GM12878 (cell line): ENCODE measurements at regions not wholly inside any gene's neighbourhood (a gene's known extent, or its start where the extent isn't known, plus 50 kb on each side); places are given as distances from the start of the nearest gene placed in this dataset.

ENCODE experiments used
- ATAC-seq: fragments of 200-7000 bp; cut with Tn5 transposase; 3 replicates; pipeline ENCODE4 v1.9.1; 2020; ENCODE audit warnings: mild to moderate bottlenecking, moderate library complexity
- BruUV-seq: library from RNA; stranded (reverse); fragments of 400-500 nt; replicated peaks from 2 replicates; lab custom pipeline; 2021; lab: Mats Ljungman, UMichigan
- CTCF ChIA-PET: fragments of 300-600 bp; sonication (Branson Sonifier 250); formaldehyde crosslinking; extraction: SDS; loops from one replicate; lab custom pipeline; 2021; ENCODE audit warnings: inconsistent platforms; lab: Yijun Ruan, JAX
- POLR2A ChIA-PET: fragments of 350-600 bp; formaldehyde crosslinking; extraction: SDS; loops from one replicate; lab custom pipeline; 2021; ENCODE audit warnings: inconsistent platforms; lab: Charles Lee
- RAD21 ChIA-PET: fragments of 300-600 bp; sonication (Branson Sonifier 250); formaldehyde crosslinking; loops from one replicate; lab custom pipeline; 2023; ENCODE audit warnings: antibody characterized with exemption; ENCODE audit not compliant: unreplicated experiment; lab: Charles Lee
- SMC1A ChIA-PET: fragments of 300-600 bp; sonication (Branson Sonifier 250); formaldehyde crosslinking; loops from one replicate; lab custom pipeline; 2023; ENCODE audit not compliant: unreplicated experiment, uncharacterized antibody; lab: Charles Lee
- DNase-seq: peaks from one replicate; pipeline ENCODE4 v3.0.0-alpha.2; 2011; ENCODE audit warnings: low read depth, low spot score
- FAIRE-seq: peaks from 3 replicates; lab custom pipeline; 2011; peaks lifted over from hg19 to GRCh38; lab: Jason Lieb, UNC
- H2AFZ ChIP-seq: 2 replicates; pipeline ENCODE4 v1.6.0; 2011; ENCODE audit warnings: low read depth, low read length, control low read depth; ENCODE audit not compliant: control insufficient read depth
- H3K27ac ChIP-seq: 2 replicates; pipeline ENCODE4 v1.5.1; 2011; ENCODE audit warnings: control low read depth; ENCODE audit not compliant: control insufficient read depth, insufficient read depth
- H3K27me3 ChIP-seq, 2 experiments: replicated peaks in 1 of 2; 2 replicates each; pipeline versions ENCODE4 v1.6.0 to v1.6.1; 2011; ENCODE audit warnings: low read length in 1 of 2; ENCODE audit not compliant: control insufficient read depth in 2 of 2, insufficient read depth in 2 of 2
- H3K36me3 ChIP-seq, 2 experiments: 2 replicates each; pipeline ENCODE4 v1.5.1; 2011; ENCODE audit warnings: low read length in 1 of 2; ENCODE audit not compliant: control insufficient read depth in 2 of 2, insufficient read depth in 2 of 2
- H3K4me1 ChIP-seq: 2 replicates; pipeline ENCODE4 v1.6.1; 2011; ENCODE audit warnings: mild to moderate bottlenecking, low read length, moderate library complexity, mixed read lengths; ENCODE audit not compliant: control insufficient read depth, insufficient read depth
- H3K4me2 ChIP-seq: 2 replicates; pipeline ENCODE4 v1.6.0; 2011; ENCODE audit warnings: control low read depth; ENCODE audit not compliant: control insufficient read depth, insufficient read depth
- H3K4me3 ChIP-seq: fragments of 200-600 bp; sonication (generic); 2 replicates; pipeline ENCODE4 v1.5.1; 2016
- H3K79me2 ChIP-seq: 2 replicates; pipeline ENCODE4 v1.6.0; 2011; ENCODE audit warnings: low read length; ENCODE audit not compliant: control insufficient read depth, insufficient read depth
- H3K9ac ChIP-seq: 2 replicates; pipeline ENCODE4 v1.8.0; 2011; ENCODE audit warnings: low read length, control low read depth, mixed read lengths; ENCODE audit not compliant: control insufficient read depth, insufficient read depth
- H3K9me3 ChIP-seq: replicated peaks from 3 replicates; pipeline ENCODE4 v1.5.1; 2011; ENCODE audit warnings: mild to moderate bottlenecking, low read length; ENCODE audit not compliant: control insufficient read depth, insufficient read depth
- H4K20me1 ChIP-seq: 2 replicates; pipeline ENCODE4 v1.6.0; 2011; ENCODE audit not compliant: control insufficient read depth, insufficient read depth
- CREM ChIP-seq: IDR thresholded peaks from 2 replicates; pipeline ENCODE4 v1.6.1; 2014; ENCODE audit warnings: antibody characterized with exemption, low read depth
- HDGF ChIP-seq: fragments of 450-650 bp; IDR thresholded peaks from 2 replicates; pipeline ENCODE4 v1.6.1; 2016; ENCODE audit warnings: antibody characterized with exemption
- NFYA ChIP-seq: IDR thresholded peaks from 2 replicates; pipeline ENCODE4 v1.6.1; 2011; ENCODE audit warnings: low read depth, mild to moderate bottlenecking, low read length, improper control_type of control experiment, borderline replicate concordance
- POU2F2 ChIP-seq: IDR thresholded peaks from 3 replicates; pipeline ENCODE4 v1.6.1; 2011; ENCODE audit warnings: low read depth, mild to moderate bottlenecking, low read length, borderline replicate concordance
- RUNX3 ChIP-seq: IDR thresholded peaks from 2 replicates; pipeline ENCODE4 v1.6.1; 2012; ENCODE audit warnings: low read length, inconsistent platforms
- SIN3A ChIP-seq: IDR thresholded peaks from 2 replicates; pipeline ENCODE4 v1.6.1; 2012; ENCODE audit warnings: low read depth, low read length, improper control_type of control experiment
- STAT1 ChIP-seq: fragments of 450-650 bp; conservative IDR thresholded peaks from 2 replicates; pipeline ENCODE4 v1.6.1; 2014; ENCODE audit warnings: antibody characterized with exemption, mild to moderate bottlenecking
- STAT3 ChIP-seq: IDR thresholded peaks from 2 replicates; pipeline ENCODE4 v1.6.1; 2011; ENCODE audit warnings: low read depth, low read length, improper control_type of control experiment
- WGBS: methylation state at CpG from one replicate; pipeline ENCODE4 v1.1.6; 2016; ENCODE audit warnings: low lambda C conversion rate; ENCODE audit not compliant: insufficient replicate concordance, insufficient coverage; ENCODE audit errors: missing lambda C conversion rate; 5-methylcytosine and 5-hydroxymethylcytosine counted together
- in situ Hi-C: fragments of 300-500 bp; cut with MboI; formaldehyde crosslinking; loops from 9 replicates; pipeline ENCODE4 v1.14.3; 2018; ENCODE audit warnings: mixed read lengths
- intact Hi-C: fragments of 100-400 bp; cut with micrococcal nuclease; formaldehyde crosslinking; loops from one replicate; pipeline ENCODE4 v1.14.2; 2022; ENCODE audit not compliant: unreplicated experiment
- TF ChIP-seq, protein P1 (sequence below): IDR thresholded peaks from 2 replicates; pipeline ENCODE4 v1.6.1; 2012; ENCODE audit warnings: low read length, inconsistent platforms
- TF ChIP-seq, protein P2 (sequence below): fragments of 450-650 bp; IDR thresholded peaks from 2 replicates; pipeline ENCODE4 v1.6.1; 2018; ENCODE audit warnings: borderline replicate concordance, mild to moderate bottlenecking; ENCODE audit not compliant: partially characterized antibody

DNA sequence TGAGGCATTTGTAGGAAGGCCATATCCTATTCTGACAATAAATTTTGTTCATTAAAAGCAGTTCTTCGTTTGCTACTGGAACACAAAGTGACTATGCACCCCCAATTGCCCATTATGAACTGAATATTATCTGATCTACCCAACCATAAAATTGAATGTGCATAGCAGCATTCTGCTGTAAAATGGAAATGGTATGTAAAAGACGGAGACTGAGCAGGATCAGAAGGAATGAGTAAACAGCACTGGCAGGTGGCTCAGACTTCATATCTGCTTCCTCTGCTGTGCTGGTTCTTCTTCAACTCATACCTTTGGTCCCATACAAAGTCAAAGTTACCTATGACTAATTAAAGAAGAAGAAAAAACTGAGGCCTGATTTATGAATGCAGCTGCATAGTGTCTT lies 339.5 kb downstream of the PLA2G4A start (continued):
- TF ChIP-seq, protein P1, sequence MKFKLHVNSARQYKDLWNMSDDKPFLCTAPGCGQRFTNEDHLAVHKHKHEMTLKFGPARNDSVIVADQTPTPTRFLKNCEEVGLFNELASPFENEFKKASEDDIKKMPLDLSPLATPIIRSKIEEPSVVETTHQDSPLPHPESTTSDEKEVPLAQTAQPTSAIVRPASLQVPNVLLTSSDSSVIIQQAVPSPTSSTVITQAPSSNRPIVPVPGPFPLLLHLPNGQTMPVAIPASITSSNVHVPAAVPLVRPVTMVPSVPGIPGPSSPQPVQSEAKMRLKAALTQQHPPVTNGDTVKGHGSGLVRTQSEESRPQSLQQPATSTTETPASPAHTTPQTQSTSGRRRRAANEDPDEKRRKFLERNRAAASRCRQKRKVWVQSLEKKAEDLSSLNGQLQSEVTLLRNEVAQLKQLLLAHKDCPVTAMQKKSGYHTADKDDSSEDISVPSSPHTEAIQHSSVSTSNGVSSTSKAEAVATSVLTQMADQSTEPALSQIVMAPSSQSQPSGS = no peak

DNA sequence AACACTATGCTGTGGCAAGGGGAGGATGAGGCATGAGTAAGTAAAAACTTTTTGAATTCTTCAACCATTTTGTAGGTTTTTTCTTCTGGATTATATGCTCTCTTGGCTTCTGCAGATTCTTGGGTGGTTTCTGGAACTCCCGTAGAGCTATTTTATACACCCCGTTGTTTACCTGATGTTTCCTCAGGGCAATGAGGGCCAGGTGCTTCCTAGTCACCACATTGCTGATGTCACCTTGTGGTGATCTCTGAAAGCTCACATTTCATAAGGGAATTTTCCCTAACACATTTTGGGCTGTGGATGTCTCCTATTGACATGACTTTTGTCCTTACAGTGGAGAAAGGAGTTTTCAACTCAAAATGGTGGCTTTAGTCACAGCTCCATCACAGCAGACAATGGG lies 356.6 kb downstream of the PLA2G4A start:
- Histone ChIP-seq H3K9ac (no peak overlapping the region), H3K36me3 (no peaks in the 10 kb centered on the region), H3K27ac (no peak overlapping the region), H3K4me1 (no peaks in the 10 kb centered on the region), H3K27me3 (no peaks in the 10 kb centered on the region), H3K79me2 (no peaks in the 10 kb centered on the region), H3K4me3 (no peak overlapping the region), H4K20me1 (no peaks in the 10 kb centered on the region)
- ChIA-PET RAD21 (no interaction called here), SMC1A (no interaction called here)
- no peak for FAIRE-seq
- in situ Hi-C loops = no loop called here
- no peak for DNase-seq
- TF ChIP-seq STAT1 (no peak), SIN3A (no peak), HDGF (no peak), RUNX3 (peak; percentile 44; the same call in 1 of the 2 replicates), POU2F2 (no peak), CREM (no peak)
- TF ChIP-seq, all 136 proteins: peak for 1
- intact Hi-C loops = no loop called here
- POLR2A ChIA-PET = no interaction called here
- BruUV-seq = no TSS peak
- H3K4me2 ChIP-seq = no peak overlapping the region
- CTCF ChIA-PET = interaction anchor here (0.9 kb wide), 1 partner anchor 22 kb away, joined by 3 read pairs; no protein-coding TSS in a partner anchor
- ATAC-seq = no peak
- 67% methylated on average over 2 of the region's 2 CpGs for WGBS
- no peaks in the 10 kb centered on the region; the same call in 2 of the 3 replicates for H3K9me3 ChIP-seq
- no peak overlapping the region for H2AFZ ChIP-seq

DNA sequence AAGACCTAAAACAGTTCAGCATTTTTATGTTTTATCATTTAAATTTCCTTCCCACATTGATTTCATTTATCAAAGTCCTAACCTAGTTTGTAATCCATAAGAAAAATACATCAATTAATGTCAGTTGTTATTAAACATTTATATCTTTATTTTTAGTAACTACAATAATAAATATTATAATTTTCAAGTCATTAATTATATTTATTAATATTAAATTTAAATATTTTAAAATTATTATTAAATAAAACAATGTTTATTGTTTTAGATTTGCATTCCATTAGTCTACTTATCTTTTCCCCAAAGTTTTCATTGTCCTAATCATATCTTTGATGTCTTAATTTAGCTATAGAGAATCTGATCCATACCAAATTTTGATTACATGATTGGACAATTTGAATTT lies 368.9 kb downstream of the PLA2G4A start:
- FAIRE-seq (no peak), DNase-seq (no peak), ATAC-seq (no peak)
- ChIA-PET SMC1A (no interaction called here), POLR2A (no interaction called here), CTCF (no interaction called here), RAD21 (no interaction called here)
- TF ChIP-seq NFYA = no peak
- TF ChIP-seq STAT3 = no peak
- TF ChIP-seq, protein P2, sequence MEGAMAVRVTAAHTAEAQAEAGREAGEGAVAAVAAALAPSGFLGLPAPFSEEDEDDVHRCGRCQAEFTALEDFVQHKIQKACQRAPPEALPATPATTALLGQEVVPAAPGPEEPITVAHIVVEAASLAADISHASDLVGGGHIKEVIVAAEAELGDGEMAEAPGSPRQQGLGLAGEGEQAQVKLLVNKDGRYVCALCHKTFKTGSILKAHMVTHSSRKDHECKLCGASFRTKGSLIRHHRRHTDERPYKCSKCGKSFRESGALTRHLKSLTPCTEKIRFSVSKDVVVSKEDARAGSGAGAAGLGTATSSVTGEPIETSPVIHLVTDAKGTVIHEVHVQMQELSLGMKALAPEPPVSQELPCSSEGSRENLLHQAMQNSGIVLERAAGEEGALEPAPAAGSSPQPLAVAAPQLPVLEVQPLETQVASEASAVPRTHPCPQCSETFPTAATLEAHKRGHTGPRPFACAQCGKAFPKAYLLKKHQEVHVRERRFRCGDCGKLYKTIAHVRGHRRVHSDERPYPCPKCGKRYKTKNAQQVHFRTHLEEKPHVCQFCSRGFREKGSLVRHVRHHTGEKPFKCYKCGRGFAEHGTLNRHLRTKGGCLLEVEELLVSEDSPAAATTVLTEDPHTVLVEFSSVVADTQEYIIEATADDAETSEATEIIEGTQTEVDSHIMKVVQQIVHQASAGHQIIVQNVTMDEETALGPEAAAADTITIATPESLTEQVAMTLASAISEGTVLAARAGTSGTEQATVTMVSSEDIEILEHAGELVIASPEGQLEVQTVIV = no peak
- Histone ChIP-seq H3K79me2 (no peaks in the 10 kb centered on the region), H3K27me3 (no peaks in the 10 kb centered on the region), H2AFZ (no peak overlapping the region), H3K27ac (no peak overlapping the region), H3K4me2 (no peak overlapping the region), H3K9me3 (no peaks in the 10 kb centered on the region), H4K20me1 (no peaks in the 10 kb centered on the region), H3K4me1 (no peaks in the 10 kb centered on the region), H3K36me3 (no peaks in the 10 kb centered on the region), H3K4me3 (no peak overlapping the region), H3K9ac (no peak overlapping the region)
- intact Hi-C loops = no loop called here
- BruUV-seq = no TSS peak
- in situ Hi-C loops = no loop called here
